Osteoblast (primary cell): ENCODE measurements at regions not wholly inside any gene's neighbourhood (a gene's known extent, or its start where the extent isn't known, plus 50 kb on each side); places are given as distances from the start of the nearest gene placed in this dataset.

Experiments used
- DNase-seq: peaks from one replicate; pipeline ENCODE4 v3.0.0; 2011; ENCODE audit warnings: low spot score, mixed read lengths; ENCODE audit not compliant: insufficient read length; ENCODE audit errors: missing footprints
- H2AFZ ChIP-seq: 2 replicates; pipeline ENCODE4 v1.6.0; 2011; ENCODE audit warnings: mild to moderate bottlenecking, low read length
- H3K27ac ChIP-seq: 2 replicates; pipeline ENCODE4 v1.5.1; 2011; ENCODE audit warnings: mild to moderate bottlenecking, low read depth, low read length, moderate library complexity
- H3K27me3 ChIP-seq: 2 replicates; pipeline ENCODE4 v1.6.0; 2012; ENCODE audit warnings: mild to moderate bottlenecking, control low read depth, inconsistent platforms, low read length, moderate library complexity; ENCODE audit not compliant: insufficient read depth
- H3K36me3 ChIP-seq: 2 replicates; pipeline ENCODE4 v1.5.1; 2011; ENCODE audit warnings: mild to moderate bottlenecking, low read length, control low read depth, moderate library complexity; ENCODE audit not compliant: insufficient read depth
- H3K4me1 ChIP-seq: 2 replicates; pipeline ENCODE4 v1.5.1; 2011; ENCODE audit warnings: mild to moderate bottlenecking, low read length, control low read depth, moderate library complexity; ENCODE audit not compliant: insufficient read depth
- H3K4me2 ChIP-seq: 2 replicates; pipeline ENCODE4 v1.6.0; 2011; ENCODE audit warnings: mild to moderate bottlenecking, low read length; ENCODE audit not compliant: insufficient read depth
- H3K4me3 ChIP-seq: fragments of 200-600 bp; sonication (generic); 3 replicates; pipeline ENCODE4 v1.5.1; 2012; ENCODE audit warnings: mild to moderate bottlenecking, low read length, inconsistent platforms; ENCODE audit not compliant: insufficient read depth
- H3K79me2 ChIP-seq: 2 replicates; pipeline ENCODE4 v1.6.0; 2012; ENCODE audit warnings: mild to moderate bottlenecking, low read length, control low read depth, inconsistent platforms; ENCODE audit not compliant: insufficient read depth
- H3K9me3 ChIP-seq: 2 replicates; pipeline ENCODE4 v1.5.1; 2011; ENCODE audit warnings: low read depth, low read length, control low read depth
- H4K20me1 ChIP-seq: 2 replicates; pipeline ENCODE4 v1.6.0; 2012; ENCODE audit warnings: mild to moderate bottlenecking, low read length, control low read depth; ENCODE audit not compliant: insufficient read depth
- CTCF ChIP-seq: IDR thresholded peaks from 2 replicates; pipeline ENCODE4 v1.5.1; 2011; ENCODE audit warnings: mild to moderate bottlenecking, low read depth, low read length, moderate library complexity; ENCODE audit errors: extremely low read depth

GRCh38 chr20:54295686-54296085 lies 87.8 kb downstream of the PFDN4 start:
- no peak overlapping the region for H2AFZ ChIP-seq

GRCh38 chr20:54305421-54305820 lies 97.5 kb downstream of the PFDN4 start:
- H3K9me3 ChIP-seq, result no peaks in the 10 kb centered on the region
- H3K4me2 ChIP-seq, result no peak overlapping the region
- H3K27ac ChIP-seq, result no peak overlapping the region
- H3K27me3 ChIP-seq, result no peaks in the 10 kb centered on the region
- H4K20me1 ChIP-seq, result no peaks in the 10 kb centered on the region
- no peak for TF ChIP-seq CTCF
- H3K4me3 ChIP-seq, result no peak overlapping the region
- no peak for DNase-seq
- H3K79me2 ChIP-seq, result no peaks in the 10 kb centered on the region
- no peaks in the 10 kb centered on the region for H3K36me3 ChIP-seq
- H3K4me1 ChIP-seq, result no peaks in the 10 kb centered on the region
- H2AFZ ChIP-seq, result no peak overlapping the region

More at GRCh38 chr20:54295686-54296085, 87.8 kb downstream of the PFDN4 start:
- Histone ChIP-seq H3K36me3 (no peaks in the 10 kb centered on the region), H3K27ac (no peak overlapping the region), H3K9me3 (no peaks in the 10 kb centered on the region), H3K4me2 (no peak overlapping the region), H3K79me2 (no peaks in the 10 kb centered on the region), H3K4me3 (no peak overlapping the region), H3K4me1 (no peaks in the 10 kb centered on the region), H3K27me3 (no peaks in the 10 kb centered on the region), H4K20me1 (no peaks in the 10 kb centered on the region)
- no peak for DNase-seq
- TF ChIP-seq CTCF, result no peak

GRCh38 chr20:54306985-54307710 lies 99.3 kb downstream of the PFDN4 start:
- no peak overlapping the region for H2AFZ ChIP-seq
- H3K9me3 ChIP-seq, result no peaks in the 10 kb centered on the region
- H3K4me1 ChIP-seq, result no peaks in the 10 kb centered on the region
- DNase-seq, result no peak
- H3K4me3 ChIP-seq, result no peak overlapping the region
- H3K36me3 ChIP-seq, result no peaks in the 10 kb centered on the region
- H3K27ac ChIP-seq, result no peak overlapping the region
- H3K4me2 ChIP-seq, result no peak overlapping the region
- no peaks in the 10 kb centered on the region for H3K79me2 ChIP-seq
- H3K27me3 ChIP-seq, result no peaks in the 10 kb centered on the region
- H4K20me1 ChIP-seq, result no peaks in the 10 kb centered on the region
- no peak for TF ChIP-seq CTCF

GRCh38 chr20:54308804-54309203 lies 100.9 kb downstream of the PFDN4 start:
- Histone ChIP-seq H3K27me3 (no peaks in the 10 kb centered on the region), H3K4me2 (no peak overlapping the region), H3K27ac (no peak overlapping the region), H3K9me3 (no peaks in the 10 kb centered on the region), H3K4me1 (no peaks in the 10 kb centered on the region), H4K20me1 (no peaks in the 10 kb centered on the region), H3K4me3 (no peak overlapping the region), H2AFZ (no peak overlapping the region), H3K79me2 (no peaks in the 10 kb centered on the region), H3K36me3 (no peaks in the 10 kb centered on the region)
- TF ChIP-seq CTCF, result no peak
- DNase-seq, result no peak
